Kidney (tissue), 13 donors: ENCODE measurements at regions not wholly inside any gene's neighbourhood (a gene's known extent, or its start where the extent isn't known, plus 50 kb on each side); places are given as distances from the start of the nearest gene placed in this dataset.

Experiments
- DNase-seq, 5 donors: peaks; one replicate each; pipeline ENCODE4 v3.0.0-alpha.2; 2013 to 2020
- FAIRE-seq: peaks from 2 replicates; lab custom pipeline; 2012; peaks lifted over from hg19 to GRCh38; lab: Jason Lieb, UNC
- H3K27ac ChIP-seq, 2 donors: one replicate each; pipeline ENCODE4 v1.7.0; 2013; ENCODE audit warnings: low read depth in 2 of 2, low read length in 2 of 2, inconsistent platforms in 1 of 2
- H3K27me3 ChIP-seq: one replicate; pipeline ENCODE4 v1.7.1; 2013; ENCODE audit warnings: low read length, inconsistent platforms; ENCODE audit not compliant: control insufficient read depth, insufficient read depth
- H3K36me3 ChIP-seq, 3 donors: one replicate each; pipeline versions ENCODE4 v1.7.0 to v1.7.1; 2013; ENCODE audit warnings: low read length in 3 of 3, control low read depth in 1 of 3, inconsistent platforms in 1 of 3; ENCODE audit not compliant: insufficient read depth in 3 of 3, control insufficient read depth in 2 of 3
- H3K4me1 ChIP-seq, 3 donors: one replicate each; pipeline versions ENCODE4 v1.7.0 to v1.7.1; 2013; ENCODE audit warnings: low read length in 3 of 3, inconsistent platforms in 1 of 3, low read depth in 1 of 3; ENCODE audit not compliant: control insufficient read depth in 2 of 3, insufficient read depth in 2 of 3
- H3K4me3 ChIP-seq, 3 donors: one replicate each; pipeline versions ENCODE4 v1.7.0 to v1.8.1; 2013; ENCODE audit warnings: low read length in 3 of 3, control low read depth in 1 of 3, inconsistent platforms in 1 of 3
- H3K9ac ChIP-seq, 3 donors: one replicate each; pipeline versions ENCODE4 v1.7.0 to v1.7.1; 2013; ENCODE audit warnings: low read length in 3 of 3, control low read depth in 1 of 3, inconsistent platforms in 1 of 3
- H3K9me3 ChIP-seq, 3 donors: one replicate each; pipeline versions ENCODE4 v1.7.0 to v1.7.1; 2013; ENCODE audit warnings: low read length in 3 of 3, control low read depth in 1 of 3, inconsistent platforms in 1 of 3; ENCODE audit not compliant: control insufficient read depth in 2 of 3, insufficient read depth in 1 of 3
- CTCF ChIP-seq: IDR thresholded peaks from 3 replicates; pipeline ENCODE4 v1.5.1; 2012; ENCODE audit warnings: mild to moderate bottlenecking, moderate library complexity, borderline replicate concordance; ENCODE audit not compliant: insufficient read depth; ENCODE audit errors: extremely low read depth
- intact Hi-C: fragments of 100-400 bp; cut with DNase I; formaldehyde crosslinking; loops from one replicate; pipeline ENCODE4 v1.11.1; 2022
- donor health status: control.
- donor health status: control.
- donor health status: control.
- donor health status: control.
- donor health status: control.
- donor health status: DM: yes; HTN: yes; CAD: no.
- donor health status: Normal renal cell carcinoma (clear cell type).

DNA sequence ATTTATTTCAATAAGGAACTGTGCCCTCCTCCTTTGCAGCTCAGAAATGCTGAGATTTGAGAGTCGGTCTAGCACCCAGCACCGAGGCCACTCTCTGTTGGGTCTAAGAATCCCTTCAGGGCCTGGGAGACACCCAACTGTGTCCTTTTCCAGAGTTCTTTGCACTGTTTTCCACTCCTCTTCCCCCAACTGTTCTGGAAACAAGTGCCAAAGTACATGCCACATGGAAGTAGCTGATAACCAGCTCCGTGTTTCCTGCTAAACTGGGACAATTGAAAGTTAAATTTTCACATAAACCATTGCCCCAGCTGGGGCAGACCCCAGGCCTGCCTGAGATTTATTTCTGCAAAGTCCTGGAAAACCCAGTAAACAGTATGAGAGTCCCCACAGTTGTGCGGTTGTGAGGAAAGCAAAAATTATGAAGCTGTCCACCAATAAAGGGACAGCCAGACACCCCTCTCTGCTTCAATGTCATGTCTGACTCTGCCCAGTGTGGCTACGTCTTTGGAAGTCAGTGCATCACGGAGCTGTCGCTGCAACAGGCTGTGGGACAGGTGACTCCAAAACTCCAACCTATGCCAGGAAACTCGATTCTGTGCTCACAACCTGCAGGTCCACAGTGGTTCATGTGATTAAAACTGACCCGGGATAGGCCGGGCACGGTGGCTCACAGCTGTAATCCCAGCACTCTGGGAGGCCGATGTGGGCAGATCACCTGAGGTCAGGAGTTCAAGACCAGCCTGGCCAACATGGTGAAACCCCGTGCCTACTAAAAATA, 178.0 kb upstream of the AFDN start:
- Histone ChIP-seq H3K9ac (no peak overlapping the region), H3K36me3 (no peaks in the 10 kb centered on the region), H3K9me3 (peaks cover 0 to 6% (median 0%) of the 10 kb centered on the region in 3 donors), H3K4me3 (no peak overlapping the region), H3K27ac (no peak overlapping the region), H3K4me1 (peaks cover 0 to 5% (median 0%) of the 10 kb centered on the region in 3 donors), H3K27me3 (no peaks in the 10 kb centered on the region)
- FAIRE-seq (no peak), DNase-seq (no peak)
- TF ChIP-seq CTCF, result no peak
- intact Hi-C loops, result no loop called here

- no peak overlapping the region for H3K4me3 ChIP-seq
- FAIRE-seq, result no peak
- H3K9ac ChIP-seq, result no peak overlapping the region
- H3K27ac ChIP-seq, result no peak overlapping the region
- intact Hi-C loops, result no loop called here
- DNase-seq, result no peak
- H3K9me3 ChIP-seq, result peaks cover 0 to 6% (median 0%) of the 10 kb centered on the region in 3 donors
- peaks cover 0 to 5% (median 0%) of the 10 kb centered on the region in 3 donors for H3K4me1 ChIP-seq
- no peaks in the 10 kb centered on the region for H3K36me3 ChIP-seq
- no peak for TF ChIP-seq CTCF
- no peaks in the 10 kb centered on the region for H3K27me3 ChIP-seq
Measured at GRCh38 chr6:167649476-167649875, 177.2 kb upstream of the AFDN start.

- H3K27me3 ChIP-seq, result no peaks in the 10 kb centered on the region
- peaks cover 0 to 6% (median 0%) of the 10 kb centered on the region in 3 donors for H3K9me3 ChIP-seq
- H3K4me3 ChIP-seq, result no peak overlapping the region
- FAIRE-seq (no peak), DNase-seq (no peak)
- no peak overlapping the region for H3K27ac ChIP-seq
- H3K9ac ChIP-seq, result no peak overlapping the region
- TF ChIP-seq CTCF, result no peak
- H3K4me1 ChIP-seq, result peaks cover 0 to 5% (median 0%) of the 10 kb centered on the region in 3 donors
- no peaks in the 10 kb centered on the region for H3K36me3 ChIP-seq
- intact Hi-C loops, result no loop called here
Measured at GRCh38 chr6:167650730-167651317, 175.9 kb upstream of the AFDN start.
